ENCODE measurements at regions not wholly inside any gene's neighbourhood (a gene's known extent, or its start where the extent isn't known, plus 50 kb on each side); places are given as distances from the start of the nearest gene placed in this dataset.

DNA sequence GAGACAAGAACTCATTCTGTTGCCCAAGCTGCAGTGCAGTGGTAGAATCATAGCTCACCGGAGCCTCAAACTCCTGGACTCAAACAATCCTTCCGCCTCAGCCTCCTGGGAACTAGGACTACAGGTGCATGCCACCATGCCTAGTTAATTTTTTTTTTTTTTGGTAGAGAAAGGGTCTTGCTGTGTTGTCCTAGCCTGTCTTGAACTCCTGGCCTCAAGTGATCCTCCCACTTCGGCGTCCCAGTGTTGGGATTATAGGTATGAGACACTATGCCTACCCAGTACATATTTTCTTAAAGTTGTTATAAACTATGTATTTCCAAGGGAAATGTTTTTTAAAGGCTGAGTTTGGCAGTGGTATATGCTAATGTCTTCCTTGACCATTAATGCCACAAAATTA lies 412.6 kb downstream of the KLF12 start:
- TF ChIP-seq POLR2A (IDR thresholded peaks at IDR 0.05) (no peak), CTCF (IDR thresholded peaks at IDR 0.05) (no peak)

All from body of pancreas (tissue), 4 donors.